NCI-H69 (cell line): ENCODE measurements at regions not wholly inside any gene's neighbourhood (a gene's known extent, or its start where the extent isn't known, plus 50 kb on each side); places are given as distances from the start of the nearest gene placed in this dataset.
"Not testable (repeated sequence)": the region's sequence is repeated elsewhere in the genome, so short reads cannot be mapped to it uniquely, and the experiment has no call there.

ENCODE experiments used
- DNase-seq: peaks from one replicate; lab custom pipeline; 2025; lab: John Stamatoyannopoulos, UW

DNA sequence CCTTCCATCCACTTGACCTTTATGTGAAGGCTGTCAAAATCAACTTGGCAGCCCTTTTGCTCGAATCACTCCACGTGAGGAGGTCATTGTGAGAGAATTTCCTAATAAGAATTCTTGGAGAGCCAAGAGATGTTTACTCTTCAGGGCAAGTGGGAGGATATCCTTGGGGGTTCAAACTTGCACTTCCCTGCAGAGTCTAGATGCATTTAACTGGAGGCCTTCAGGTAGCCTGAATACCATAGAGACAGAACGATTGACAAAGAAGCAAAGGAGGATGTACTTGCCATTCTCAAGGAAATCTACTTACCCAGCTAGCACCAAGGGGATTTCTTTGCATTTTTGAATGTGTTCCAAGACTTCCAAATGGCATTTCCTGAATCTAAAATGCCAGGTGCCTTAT lies 1702.6 kb upstream of the FLRT2 start:
- peak; percentile 32 for DNase-seq

DNA sequence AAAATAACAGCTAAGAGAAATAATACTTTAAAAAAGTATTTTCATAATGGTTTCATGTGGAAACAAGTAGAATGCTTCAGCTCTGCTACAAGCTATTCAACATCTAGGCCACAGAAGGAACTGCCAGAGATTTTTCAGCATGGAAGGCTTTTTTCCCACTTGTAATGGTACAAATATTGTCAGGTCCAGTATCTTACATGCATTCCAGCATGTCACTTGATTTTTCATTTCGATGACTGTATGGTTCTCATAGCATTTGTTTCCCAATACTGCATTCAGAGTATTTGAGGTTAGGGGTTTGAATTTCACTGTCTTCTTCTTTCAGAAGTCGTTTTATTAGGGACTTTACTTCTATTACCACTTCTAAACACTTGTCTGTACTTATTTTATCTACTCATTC lies 1701.5 kb upstream of the FLRT2 start:
- no peak for DNase-seq

DNA sequence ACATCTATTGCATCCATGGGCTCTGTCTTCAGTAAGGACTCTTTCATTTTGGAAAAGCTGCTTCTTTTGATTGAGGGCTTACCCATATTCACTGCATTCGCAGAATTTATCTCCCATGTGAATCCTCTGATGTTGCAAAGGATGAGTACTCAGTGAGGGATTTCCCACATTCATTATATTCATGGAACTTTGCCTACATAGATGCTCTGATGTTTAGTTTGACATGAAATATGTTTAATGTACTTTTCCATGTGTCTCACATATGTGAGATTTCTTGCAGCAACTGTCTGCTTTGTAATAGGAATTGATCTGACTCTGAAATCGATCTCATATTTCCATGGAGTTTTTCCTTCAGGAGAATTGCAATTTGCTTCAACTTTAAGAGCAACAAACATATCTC lies 1699.6 kb upstream of the FLRT2 start:
- no peak for DNase-seq

DNA sequence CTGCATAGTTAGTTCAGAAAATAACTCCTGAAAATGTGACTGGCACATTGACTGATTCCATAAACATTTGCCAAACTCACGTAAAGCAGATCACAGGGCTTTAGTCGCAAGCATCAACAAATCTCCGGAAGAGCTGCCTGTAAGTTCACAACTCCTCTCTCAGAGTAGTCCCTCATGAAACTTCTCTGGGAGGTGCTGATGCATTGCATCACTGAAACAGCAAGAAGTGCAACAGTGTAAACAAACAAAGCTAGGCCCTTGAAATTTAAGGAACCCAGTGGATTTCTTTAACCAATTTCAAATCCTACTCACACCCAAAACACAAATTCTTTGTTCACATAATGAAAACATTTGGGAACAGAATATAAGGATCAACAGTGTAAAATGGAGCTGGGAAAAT lies 1691.7 kb upstream of the FLRT2 start:
- DNase-seq = no peak

DNA sequence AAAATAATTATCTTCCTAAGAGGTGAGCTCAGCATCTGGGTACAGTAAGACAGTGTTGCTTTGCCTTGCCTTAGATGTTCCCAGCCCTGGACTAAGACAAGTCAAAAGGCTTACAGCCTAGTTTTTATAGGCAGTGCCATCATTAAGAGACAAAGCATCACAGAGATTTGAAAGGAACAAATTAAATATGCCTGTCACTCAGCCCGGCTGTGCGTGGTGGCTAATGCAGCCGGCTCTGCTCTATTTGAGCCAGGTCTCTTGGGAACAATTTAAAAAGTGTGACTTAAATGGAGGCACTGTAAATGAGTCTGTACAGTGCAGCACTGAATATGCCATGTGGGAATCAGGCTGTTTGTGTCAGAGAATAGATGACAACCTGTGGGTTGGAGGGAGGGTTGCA lies 1687.4 kb upstream of the FLRT2 start:
- DNase-seq = peak; percentile 99

GRCh38 chr14:83847102-83847501 lies 1682.8 kb upstream of the FLRT2 start:
- no peak for DNase-seq

GRCh38 chr14:83850092-83850491 lies 1679.9 kb upstream of the FLRT2 start:
- DNase-seq = peak; percentile 61

GRCh38 chr14:83856334-83856733 lies 1673.6 kb upstream of the FLRT2 start:
- no peak for DNase-seq

- DNase-seq = no peak
Observed at GRCh38 chr14:83860631-83861155, 1669.3 kb upstream of the FLRT2 start.

- peak; percentile 40 for DNase-seq
Observed at GRCh38 chr14:83863042-83863774, 1666.7 kb upstream of the FLRT2 start.

GRCh38 chr14:83864106-83864505 lies 1665.8 kb upstream of the FLRT2 start:
- DNase-seq = peak; percentile 54

DNA sequence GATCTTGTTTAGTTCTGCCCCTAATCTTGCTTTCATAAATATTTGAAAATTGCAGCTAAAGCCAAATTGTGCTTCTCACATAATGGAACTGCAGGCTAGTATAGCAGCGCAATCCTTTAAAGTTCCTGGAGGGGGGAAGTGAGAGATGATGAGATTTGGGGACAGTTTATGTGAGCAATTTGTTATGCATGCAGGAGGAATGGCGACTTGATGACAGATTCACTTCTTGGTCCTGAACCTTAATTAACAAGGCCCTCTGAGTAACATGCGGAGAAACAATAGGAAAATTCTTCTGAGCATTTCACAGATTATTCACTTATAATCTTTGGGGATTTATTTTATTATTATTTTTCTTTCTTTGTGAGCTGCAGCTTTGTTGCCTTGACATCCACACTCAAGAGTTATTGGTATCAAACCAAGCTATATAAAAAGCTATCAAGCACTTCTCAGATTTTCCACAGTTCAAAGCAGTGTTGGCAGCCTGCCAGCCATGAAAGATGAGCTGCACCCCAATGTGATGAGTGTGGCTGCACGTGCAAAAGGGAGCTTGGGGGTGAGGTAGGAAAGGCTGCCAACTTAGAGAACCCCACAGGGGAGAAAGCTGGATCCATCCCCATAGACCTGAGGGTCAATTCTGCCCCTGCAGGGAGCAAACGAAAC lies 1662.2 kb upstream of the FLRT2 start:
- peak; percentile 62 for DNase-seq

DNA sequence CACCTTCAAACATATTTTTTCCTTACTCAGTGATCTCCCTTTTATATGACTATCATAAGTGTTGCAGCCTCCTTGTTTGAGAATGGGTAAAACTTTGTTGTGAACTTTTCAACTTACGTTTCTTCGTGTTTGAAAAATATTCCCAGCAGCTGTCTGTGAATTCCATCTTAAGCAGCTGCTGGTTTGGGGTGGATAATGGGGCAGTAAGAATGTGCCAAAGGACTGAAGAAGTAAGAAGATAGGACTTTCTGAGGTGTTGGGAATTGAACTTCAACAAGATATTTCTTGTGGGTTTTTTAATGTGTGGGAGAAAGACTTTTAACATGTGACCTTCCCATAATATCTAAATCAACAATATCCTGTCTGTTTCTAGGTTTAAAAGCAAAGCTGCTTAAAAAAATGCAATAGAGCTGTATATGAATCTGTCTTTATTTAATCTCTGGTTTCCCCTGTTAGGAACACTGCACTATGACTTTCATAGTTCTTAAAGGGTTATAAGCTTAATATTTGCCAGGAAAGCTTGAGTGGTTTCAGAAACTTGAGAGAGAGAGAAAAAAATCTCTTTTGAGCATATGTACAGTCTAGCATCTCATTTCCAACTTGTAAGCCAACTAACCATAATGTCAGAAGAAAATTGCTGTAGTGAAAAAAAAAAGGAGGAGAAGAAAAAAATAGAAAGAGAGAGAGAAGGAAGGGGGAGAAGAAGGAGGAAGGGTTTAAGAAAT lies 1659.2 kb upstream of the FLRT2 start:
- DNase-seq = no peak

DNA sequence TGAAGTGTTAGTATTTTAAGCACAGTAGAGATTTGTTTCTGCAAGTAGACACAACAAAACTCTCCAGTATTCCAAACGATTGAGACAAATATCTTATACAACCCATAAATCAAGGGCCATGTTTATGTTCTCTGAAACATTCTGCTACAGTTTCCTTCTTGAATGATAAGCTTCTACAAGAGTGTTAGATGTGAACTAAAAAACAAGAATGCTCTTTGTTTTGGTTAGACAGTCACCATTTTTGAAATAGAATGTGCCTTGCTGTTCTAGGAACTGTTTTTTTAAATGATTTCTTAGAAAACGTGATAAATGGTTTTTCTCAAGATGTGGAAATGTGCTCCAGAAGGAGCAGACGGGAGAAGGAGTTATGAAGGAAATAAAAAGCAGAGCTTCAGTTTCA lies 1656.3 kb upstream of the FLRT2 start:
- no peak for DNase-seq

DNA sequence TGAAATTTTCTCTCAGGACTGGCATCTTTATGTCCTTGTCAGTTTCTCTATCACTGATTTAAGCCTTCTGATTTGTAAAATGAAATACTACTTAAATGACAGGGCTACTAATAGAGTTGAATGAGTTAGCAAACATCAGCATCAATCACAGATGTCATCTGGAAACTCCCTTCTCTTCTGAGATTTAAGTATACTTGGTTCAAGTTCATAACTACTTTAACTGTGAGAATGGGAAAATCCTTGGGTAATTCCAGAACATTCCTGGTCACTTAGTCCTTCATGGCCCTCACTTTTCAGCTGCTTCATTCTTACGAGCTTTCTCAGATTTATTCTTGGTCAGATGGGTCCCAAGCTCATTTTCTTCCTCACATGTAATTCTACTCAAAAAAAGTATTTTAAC lies 1655.3 kb upstream of the FLRT2 start:
- peak; percentile 68 for DNase-seq

DNA sequence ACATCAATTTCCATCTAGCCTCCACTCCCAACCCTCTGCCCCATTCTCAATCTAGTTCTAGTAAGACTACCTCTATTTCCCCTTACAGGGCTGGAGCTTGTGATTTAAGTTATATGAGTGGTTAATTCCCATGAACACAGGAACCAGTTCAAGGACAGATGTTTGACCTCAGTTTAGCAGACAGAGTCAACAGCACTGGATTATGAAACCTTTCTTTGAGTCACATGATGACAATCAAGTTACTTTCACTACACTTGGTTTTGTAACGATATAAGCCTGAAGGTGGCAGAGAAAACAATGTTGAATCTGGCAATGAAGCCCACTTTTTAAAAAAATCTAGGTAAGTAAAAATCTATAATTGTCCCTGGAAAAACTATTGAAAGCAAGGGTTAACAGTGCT lies 1646.2 kb upstream of the FLRT2 start:
- DNase-seq = no peak

DNA sequence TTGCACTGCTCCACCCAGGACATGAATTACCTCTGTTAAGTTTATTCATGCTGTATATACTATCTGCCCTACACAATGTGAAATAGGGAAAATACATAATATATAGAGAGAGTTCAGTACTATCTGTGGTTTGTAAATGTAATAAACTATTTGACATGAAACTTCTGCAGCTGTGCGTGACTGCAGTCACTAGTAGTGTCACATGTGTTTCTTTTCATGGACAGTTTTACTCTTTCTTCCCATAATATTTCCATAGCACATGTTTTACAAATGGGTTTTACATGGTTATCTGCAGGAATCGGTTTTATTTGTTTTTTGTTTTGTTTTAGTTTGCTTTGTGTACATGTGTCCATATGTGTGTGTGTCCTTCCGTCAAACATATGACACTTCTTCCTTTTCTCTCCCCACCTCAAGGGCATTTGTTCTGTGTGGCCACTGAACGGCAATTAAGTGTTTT lies 1644.1 kb upstream of the FLRT2 start:
- no peak for DNase-seq

DNA sequence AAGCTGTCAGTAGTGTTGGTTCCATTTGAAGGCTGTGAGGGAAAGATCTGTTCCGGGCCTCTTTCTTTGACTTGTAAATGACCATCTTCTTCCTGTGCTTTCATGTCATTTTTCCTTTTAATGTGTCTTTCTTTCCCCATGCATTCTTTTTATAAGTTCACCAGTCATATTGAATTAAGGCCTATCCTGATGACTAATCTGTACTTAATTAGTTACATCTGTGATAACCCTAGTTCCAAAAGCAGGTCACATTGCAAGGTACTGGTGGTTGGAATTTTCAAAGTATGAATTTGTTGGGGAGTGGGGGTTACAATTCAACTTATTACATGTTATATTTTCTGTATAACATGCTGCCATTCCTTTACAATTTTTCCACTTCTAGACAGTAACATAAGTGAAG lies 1642.1 kb upstream of the FLRT2 start:
- DNase-seq = no peak

DNA sequence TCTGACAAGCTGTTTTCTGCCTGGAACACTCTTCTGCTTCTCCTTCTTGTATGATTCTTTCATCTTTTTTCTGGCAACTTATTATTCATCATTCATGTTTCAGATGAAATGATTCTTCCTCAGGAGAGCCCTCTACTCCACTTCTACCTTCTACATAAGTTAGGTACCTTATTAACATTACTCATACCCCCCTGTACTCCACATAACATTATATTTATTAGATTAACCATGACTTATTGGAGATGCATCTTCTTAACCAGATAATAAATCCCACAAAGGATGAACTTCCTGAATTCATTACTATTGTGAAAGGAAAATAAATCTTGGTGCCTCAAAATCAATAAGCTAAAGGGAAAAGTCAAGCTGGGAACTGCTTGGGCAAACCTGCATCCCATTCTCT lies 1636.5 kb upstream of the FLRT2 start:
- no peak for DNase-seq

DNA sequence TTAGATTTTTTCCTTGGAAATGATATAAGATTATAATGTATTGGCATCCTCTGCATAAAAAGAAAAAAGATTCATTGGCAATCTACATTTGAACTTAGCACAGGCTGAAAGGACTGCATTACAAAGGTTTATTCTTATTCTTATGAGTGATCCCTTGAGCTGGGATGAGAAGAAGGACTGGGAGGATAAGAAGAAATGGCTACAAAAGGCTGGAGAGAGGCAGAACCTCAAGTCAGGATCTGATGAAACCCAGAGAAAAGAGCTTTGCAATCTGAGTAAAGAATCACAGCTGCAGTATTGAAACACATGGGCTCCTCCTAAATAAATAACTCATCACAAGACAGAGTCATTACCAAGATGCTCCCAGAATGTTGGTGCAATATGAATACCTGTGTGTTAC lies 1635.4 kb upstream of the FLRT2 start:
- DNase-seq = peak; percentile 43

DNA sequence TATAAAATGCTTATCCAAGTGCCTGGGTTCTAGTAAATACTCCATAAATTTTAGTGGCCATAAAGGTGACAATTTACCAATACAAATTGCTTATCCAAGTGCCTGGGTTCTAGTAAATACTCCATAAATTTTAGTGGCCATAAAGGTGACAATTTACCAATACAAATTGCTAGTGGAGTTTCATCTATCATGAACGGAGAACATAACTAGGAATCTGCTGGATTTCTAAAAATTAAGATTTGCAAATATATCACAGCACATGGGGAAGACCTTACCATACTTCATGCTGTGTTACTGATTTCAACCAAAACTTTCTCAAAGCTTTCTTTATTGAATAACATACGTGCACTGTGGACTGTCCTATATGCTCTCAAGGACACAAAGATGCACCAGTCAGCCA lies 1631.4 kb upstream of the FLRT2 start:
- not testable (repeated sequence) for DNase-seq

DNA sequence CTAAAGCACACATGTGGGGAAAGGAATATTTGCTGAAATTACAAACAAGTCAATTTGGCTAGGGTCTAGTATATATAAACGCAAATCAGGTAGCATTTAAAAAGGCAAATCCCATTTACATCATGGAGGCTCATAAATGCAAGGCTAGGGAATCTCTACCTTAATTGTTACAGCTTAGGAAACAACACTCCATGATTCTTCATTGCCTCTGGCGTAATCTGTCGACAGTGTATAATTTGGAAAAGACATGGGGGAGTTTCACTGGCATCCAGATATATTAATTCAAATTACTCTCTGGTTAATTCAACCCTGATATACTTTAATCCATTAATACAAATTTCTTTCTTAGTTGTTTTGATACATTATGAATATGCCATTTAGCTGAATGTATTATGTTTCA lies 1630.2 kb upstream of the FLRT2 start:
- DNase-seq = no peak

DNA sequence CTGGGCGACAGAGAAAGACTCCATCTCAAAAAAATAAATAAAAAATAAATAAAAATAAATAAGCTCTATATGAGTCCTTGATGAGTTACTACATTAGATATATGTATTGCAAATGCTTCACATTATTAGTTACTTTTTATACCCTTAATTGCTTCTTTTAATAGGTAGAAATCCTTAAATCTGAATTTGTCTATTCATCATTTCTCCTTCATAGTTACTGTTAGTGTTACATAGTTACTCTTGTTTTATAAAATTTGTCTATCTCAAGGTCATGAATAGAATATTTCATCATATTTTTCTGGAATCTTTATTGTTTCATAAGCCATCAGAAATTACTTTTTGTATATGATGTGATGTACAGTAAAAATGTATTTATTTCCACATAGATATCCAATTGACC lies 1624.8 kb upstream of the FLRT2 start:
- DNase-seq = no peak
